ENCODE measurements at regions not wholly inside any gene's neighbourhood (a gene's known extent, or its start where the extent isn't known, plus 50 kb on each side); places are given as distances from the start of the nearest gene placed in this dataset.

DNA sequence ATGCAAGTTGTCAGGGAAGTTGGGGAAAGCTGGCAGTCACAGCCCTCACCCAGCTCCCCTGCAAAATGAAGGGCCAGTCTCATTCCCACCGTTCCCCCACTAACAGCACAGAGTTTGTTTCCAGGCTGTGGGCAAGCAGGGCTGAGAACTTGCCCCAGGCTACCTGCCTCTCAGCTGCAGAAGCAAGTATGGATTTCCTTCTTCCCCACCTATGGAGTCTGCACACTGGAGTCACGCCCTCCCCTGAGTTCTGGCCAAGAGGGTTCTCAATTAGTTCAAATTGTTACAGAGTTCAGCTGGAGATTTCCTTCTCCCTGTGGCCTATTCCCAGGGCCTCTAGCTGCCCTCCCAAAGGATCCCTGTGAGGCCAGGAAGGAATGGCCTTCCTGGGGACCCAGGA lies 90.1 kb upstream of the ATP11B start:
- DNase-seq, result no peak

DNA sequence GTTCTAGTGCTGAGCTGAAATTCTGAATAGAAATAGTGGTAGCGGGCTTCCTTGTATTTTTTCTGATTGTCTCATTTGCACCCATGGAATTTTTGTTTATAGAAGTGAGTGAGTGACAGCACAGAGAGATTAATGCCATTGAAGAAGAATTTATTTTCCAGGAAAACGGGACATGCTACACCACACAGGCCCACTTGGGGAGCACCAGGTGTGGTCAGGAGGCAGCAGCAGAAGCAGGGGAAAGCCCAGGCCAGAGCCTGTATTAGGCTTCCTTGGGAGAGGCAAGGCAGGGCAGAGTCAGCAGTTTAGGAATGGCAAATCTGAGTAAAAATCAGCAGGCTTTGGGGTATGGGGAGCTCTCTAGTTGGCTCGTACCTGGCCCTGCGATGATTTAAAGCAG lies 88.4 kb upstream of the ATP11B start:
- DNase-seq, result no peak

DNA sequence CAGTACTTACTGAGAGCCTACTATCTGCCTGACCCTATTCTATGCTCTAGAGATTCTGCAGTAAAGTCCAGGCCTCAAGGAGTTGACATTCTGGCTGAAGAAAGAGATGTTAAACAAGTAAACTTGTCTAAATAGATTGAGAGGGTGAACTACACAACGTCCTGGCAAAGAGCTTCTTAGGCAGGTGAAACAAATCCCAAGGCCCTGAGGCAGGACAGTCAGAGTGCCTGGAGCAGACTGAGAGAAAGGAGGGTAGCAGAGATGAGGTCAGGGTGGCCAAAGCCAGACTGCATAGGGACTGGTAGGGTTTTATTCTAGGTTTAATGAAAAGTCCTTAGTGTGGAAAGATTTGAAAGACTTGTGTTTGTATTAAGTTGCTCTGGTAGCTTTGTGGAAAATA lies 84.5 kb upstream of the ATP11B start:
- DNase-seq, result no peak

- DNase-seq, result no peak
Observed at GRCh38 chr3:182709306-182709705, 84.0 kb upstream of the ATP11B start.

DNA sequence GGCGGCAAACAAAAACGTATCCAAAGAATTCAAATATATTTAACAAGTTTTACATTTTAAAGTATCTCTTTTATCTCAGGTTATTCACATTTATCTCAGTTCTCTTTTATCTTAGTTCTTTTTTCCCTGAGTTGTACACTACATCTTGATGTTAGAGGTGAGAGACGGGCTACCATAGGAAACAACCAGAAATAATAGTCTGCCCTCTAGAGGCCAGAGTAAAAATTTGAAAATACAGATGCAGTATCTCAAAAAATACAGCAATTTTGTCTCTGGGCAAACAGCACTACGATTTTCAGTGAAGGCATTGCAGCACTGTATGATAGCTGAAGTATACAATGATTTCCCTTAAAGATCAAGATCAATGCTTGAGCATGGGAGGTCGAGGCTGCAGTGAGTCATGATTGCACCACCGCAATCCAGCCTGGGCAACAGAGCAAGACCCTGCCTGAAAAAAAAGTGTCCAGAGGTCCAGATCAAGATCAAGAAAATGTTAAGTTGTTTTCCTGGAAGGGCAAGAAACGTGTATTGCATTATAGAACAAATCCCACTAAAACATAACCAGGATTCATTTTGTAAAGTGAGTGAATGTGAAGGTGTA lies 82.6 kb upstream of the ATP11B start:
- DNase-seq, result peak; percentile 43

- DNase-seq, result no peak
Observed at GRCh38 chr3:182711261-182711683, 82.0 kb upstream of the ATP11B start.

GRCh38 chr3:182711853-182712252 lies 81.5 kb upstream of the ATP11B start:
- no peak for DNase-seq

DNA sequence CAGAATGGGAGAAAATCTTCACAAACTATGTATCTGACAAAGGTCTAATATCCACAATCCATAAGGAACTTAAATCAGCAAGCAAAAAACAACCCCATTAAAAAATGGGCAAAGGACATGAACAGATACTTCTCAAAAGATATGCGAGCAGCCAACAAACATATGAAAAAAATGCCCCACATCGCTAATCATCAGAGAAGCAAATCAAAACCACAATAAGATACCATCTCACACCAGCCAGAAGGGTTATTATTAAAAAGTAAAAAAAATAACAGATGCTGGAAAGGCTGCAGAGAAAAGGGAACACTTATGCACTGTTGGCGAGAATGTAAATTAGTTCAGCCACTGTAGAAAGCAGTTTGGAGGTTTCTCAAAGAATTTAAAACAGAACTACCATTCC lies 80.2 kb upstream of the ATP11B start:
- DNase-seq, result no peak

GRCh38 chr3:182713743-182714517 lies 79.4 kb upstream of the ATP11B start:
- DNase-seq, result peak; percentile 54

- no peak for DNase-seq
Observed at GRCh38 chr3:182715006-182715405, 78.3 kb upstream of the ATP11B start.

GRCh38 chr3:182716114-182716688 lies 77.1 kb upstream of the ATP11B start:
- no peak for DNase-seq

GRCh38 chr3:182717216-182717615 lies 76.1 kb upstream of the ATP11B start:
- DNase-seq, result no peak

- no peak for DNase-seq
Observed at GRCh38 chr3:182722907-182723306, 70.4 kb upstream of the ATP11B start.

- no peak for DNase-seq
Observed at GRCh38 chr3:182723596-182723995, 69.7 kb upstream of the ATP11B start.

DNA sequence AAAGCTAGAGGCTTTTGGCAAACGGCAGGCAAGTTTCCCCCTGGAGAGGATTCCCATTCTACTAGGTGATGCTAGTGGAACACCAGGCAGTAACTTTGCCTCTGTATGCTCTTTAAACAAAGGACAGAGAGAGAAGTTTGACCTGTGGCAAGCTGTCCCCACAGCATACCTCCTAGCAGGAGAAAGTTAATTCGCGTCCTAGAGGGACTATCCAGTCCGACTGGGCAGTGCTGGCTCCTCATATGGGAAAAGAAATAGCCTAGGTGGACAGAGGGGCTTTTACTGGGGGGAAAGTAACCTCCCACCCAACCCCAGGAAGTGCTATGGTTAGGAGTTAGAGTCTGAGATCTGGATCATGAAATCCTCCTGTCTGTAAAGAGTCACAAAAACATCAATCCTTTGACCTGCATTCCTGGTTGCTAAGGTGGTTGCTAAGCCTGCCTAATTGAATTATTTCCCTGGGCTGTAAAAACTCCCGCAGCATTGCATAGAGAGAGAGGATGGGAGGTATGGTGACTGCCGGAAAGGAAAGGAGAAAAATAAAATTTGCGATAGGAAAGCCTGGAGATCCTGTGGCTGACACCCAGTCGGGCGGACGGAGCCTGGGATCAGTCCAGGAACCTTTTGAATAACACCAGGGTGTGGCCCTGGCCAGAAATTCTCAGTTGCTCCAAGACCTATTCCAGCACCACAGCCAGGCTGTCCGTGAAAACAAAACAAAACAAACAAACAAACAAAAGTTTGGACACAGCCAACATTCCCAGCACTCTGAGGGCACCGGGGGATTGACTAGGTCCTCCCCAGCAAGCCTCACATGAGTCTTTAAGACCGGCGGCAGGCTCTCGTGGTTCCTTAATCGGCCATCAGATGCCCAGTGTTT lies 67.7 kb upstream of the ATP11B start:
- DNase-seq, result no peak

GRCh38 chr3:182726258-182727142 lies 66.8 kb upstream of the ATP11B start:
- DNase-seq, result no peak

DNA sequence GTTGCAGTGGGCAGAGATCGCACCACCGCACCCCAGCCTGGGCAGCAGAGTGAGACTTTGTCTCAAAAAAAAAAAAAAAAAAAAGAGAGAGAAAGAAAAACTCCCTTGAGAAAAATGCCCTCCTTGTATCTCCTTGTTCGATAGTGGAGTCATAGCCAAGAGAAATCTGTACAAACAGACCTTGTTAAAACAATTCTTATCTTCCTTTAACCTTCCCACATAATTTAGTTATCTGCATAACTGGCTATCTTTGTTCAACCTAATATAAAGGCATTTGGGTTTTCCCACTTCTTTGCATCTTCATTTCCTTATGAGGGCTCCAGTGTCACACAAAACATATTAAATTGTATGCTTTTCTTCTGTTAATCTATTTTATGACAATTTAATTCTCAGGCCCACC lies 65.1 kb upstream of the ATP11B start:
- DNase-seq, result no peak

- DNase-seq, result no peak
Observed at GRCh38 chr3:182729903-182730674, 63.2 kb upstream of the ATP11B start.

DNA sequence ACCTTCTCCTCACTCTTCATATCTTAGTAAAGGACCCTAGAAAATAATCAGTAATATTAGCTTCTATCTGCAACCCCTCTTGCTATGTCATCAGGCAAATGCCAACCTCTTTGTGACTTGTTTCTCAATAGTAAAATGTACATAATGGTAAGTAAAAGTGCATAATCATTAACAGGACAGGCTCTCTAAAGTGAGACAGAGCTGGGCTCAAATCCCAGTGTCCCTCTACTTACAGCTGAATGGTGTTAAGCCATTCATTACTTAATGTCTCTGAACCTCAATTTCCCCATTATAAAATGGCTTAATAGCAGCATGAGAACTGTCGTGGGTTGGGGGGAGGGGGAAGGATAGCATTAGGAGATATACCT lies 62.6 kb upstream of the ATP11B start:
- DNase-seq, result no peak

GRCh38 chr3:182731764-182732163 lies 61.5 kb upstream of the ATP11B start:
- DNase-seq, result no peak

GRCh38 chr3:182732232-182733015 lies 60.9 kb upstream of the ATP11B start:
- no peak for DNase-seq
